SK-N-SH treated with all-trans-retinoic acid at 6 μM for 48 hours (cell line): ENCODE measurements at regions not wholly inside any gene's neighbourhood (a gene's known extent, or its start where the extent isn't known, plus 50 kb on each side); places are given as distances from the start of the nearest gene placed in this dataset.

ENCODE experiments used
- ATAC-seq: fragments of 200-7000 bp; cut with Tn5 transposase; 3 replicates; pipeline ENCODE4 v1.9.1; 2020; ENCODE audit warnings: mild to moderate bottlenecking, moderate library complexity
- ARNTL ChIP-seq: fragments of 450-650 bp; formaldehyde crosslinking; IDR thresholded peaks from 2 replicates; pipeline ENCODE4 v1.5.0; 2020; ENCODE audit warnings: low read depth, mild to moderate bottlenecking, moderate library complexity, borderline replicate concordance
- BACH2 ChIP-seq: fragments of 250-450 bp; sonication (Bioruptor Pico); IDR thresholded peaks from 2 replicates; pipeline ENCODE4 v1.9.0; 2021; ENCODE audit warnings: mild to moderate bottlenecking, borderline replicate concordance
- CSRNP3 ChIP-seq: fragments of 250-450 bp; sonication (Bioruptor Pico); IDR thresholded peaks from 2 replicates; pipeline ENCODE4 v1.5.1; 2021; ENCODE audit warnings: mild to moderate bottlenecking, moderate library complexity
- ESRRG ChIP-seq: fragments of 250-450 bp; sonication (Bioruptor Pico); IDR thresholded peaks from 2 replicates; pipeline ENCODE4 v1.6.1; 2021; ENCODE audit warnings: mild to moderate bottlenecking
- GLIS3 ChIP-seq: fragments of 250-450 bp; sonication (Bioruptor Pico); IDR thresholded peaks from 2 replicates; pipeline ENCODE4 v1.5.0; 2020; ENCODE audit warnings: mild to moderate bottlenecking, moderate library complexity
- ISL1 ChIP-seq: fragments of 250-450 bp; sonication (Bioruptor Pico); IDR thresholded peaks from 2 replicates; pipeline ENCODE4 v2.1.2; 2022; ENCODE audit warnings: mild to moderate bottlenecking, moderate library complexity
- OSR1 ChIP-seq: fragments of 250-450 bp; sonication (Bioruptor Pico); IDR thresholded peaks from 2 replicates; pipeline ENCODE4 v1.8.0; 2022; ENCODE audit warnings: moderate library complexity, mild to moderate bottlenecking, inconsistent platforms
- PATZ1 ChIP-seq: fragments of 250-450 bp; sonication (Bioruptor Pico); IDR thresholded peaks from 2 replicates; pipeline ENCODE4 v1.8.0; 2020; ENCODE audit warnings: mild to moderate bottlenecking, moderate library complexity, borderline replicate concordance
- POU6F1 ChIP-seq: fragments of 250-450 bp; sonication (Bioruptor Pico); IDR thresholded peaks from 2 replicates; pipeline ENCODE4 v1.8.0; 2021; ENCODE audit warnings: low read depth, mild to moderate bottlenecking, moderate library complexity, borderline replicate concordance
- PPARA ChIP-seq: fragments of 250-450 bp; sonication (Bioruptor Pico); IDR thresholded peaks from 2 replicates; pipeline ENCODE4 v1.5.0; 2020; ENCODE audit warnings: mild to moderate bottlenecking, borderline replicate concordance
- RARB ChIP-seq: fragments of 250-450 bp; sonication (Bioruptor Pico); IDR thresholded peaks from 2 replicates; pipeline ENCODE4 v1.8.0; 2021; ENCODE audit warnings: mild to moderate bottlenecking, moderate library complexity
- SNAI2 ChIP-seq: fragments of 250-450 bp; sonication (Bioruptor Pico); IDR thresholded peaks from 2 replicates; pipeline ENCODE4 v1.5.0; 2020; ENCODE audit warnings: mild to moderate bottlenecking, moderate library complexity
- TCF4 ChIP-seq: fragments of 250-450 bp; sonication (Bioruptor Pico); IDR thresholded peaks from 2 replicates; pipeline ENCODE4 v1.8.0; 2021; ENCODE audit warnings: mild to moderate bottlenecking, moderate library complexity, borderline replicate concordance
- TOX ChIP-seq: fragments of 250-450 bp; sonication (Bioruptor Pico); IDR thresholded peaks from 2 replicates; pipeline ENCODE4 v1.8.0; 2021; ENCODE audit warnings: mild to moderate bottlenecking, moderate library complexity, borderline replicate concordance
- TSHZ2 ChIP-seq: fragments of 250-450 bp; sonication (Bioruptor Pico); IDR thresholded peaks from 2 replicates; pipeline ENCODE4 v1.5.0; 2020; ENCODE audit warnings: mild to moderate bottlenecking, moderate library complexity
- ZC3H10 ChIP-seq: fragments of 250-450 bp; sonication (Bioruptor Pico); IDR thresholded peaks from 2 replicates; pipeline ENCODE4 v1.5.1; 2021; ENCODE audit warnings: mild to moderate bottlenecking, moderate library complexity
- ZFP3 ChIP-seq: fragments of 250-450 bp; sonication (Bioruptor Pico); IDR thresholded peaks from 2 replicates; pipeline ENCODE4 v1.5.0; 2020; ENCODE audit warnings: mild to moderate bottlenecking, moderate library complexity
- ZNF565 ChIP-seq: fragments of 450-650 bp; formaldehyde crosslinking; conservative IDR thresholded peaks from 2 replicates; pipeline ENCODE4 v1.5.0; 2020; ENCODE audit warnings: low read depth, mild to moderate bottlenecking, moderate library complexity
- ZNF70 ChIP-seq: fragments of 450-650 bp; formaldehyde crosslinking; IDR thresholded peaks from 2 replicates; pipeline ENCODE4 v1.5.0; 2020; ENCODE audit warnings: mild to moderate bottlenecking, moderate library complexity
- ZNF8 ChIP-seq: fragments of 450-650 bp; formaldehyde crosslinking; IDR thresholded peaks from 2 replicates; pipeline ENCODE4 v1.5.0; 2020; ENCODE audit warnings: mild to moderate bottlenecking, moderate library complexity

- TF ChIP-seq OSR1 (CRISPR knock-in tag) (no peak), ISL1 (CRISPR knock-in tag) (no peak), TCF4 (CRISPR knock-in tag) (no peak)
- peak; percentile 67 for ATAC-seq
Observed at GRCh38 chr12:88310069-88310468, 168.0 kb downstream of the TMTC3 start.

- TF ChIP-seq ZNF565 (CRISPR knock-in tag): no peak
- no peak for TF ChIP-seq ZNF8 (CRISPR knock-in tag)
- no peak for TF ChIP-seq ZNF70 (CRISPR knock-in tag)
- TF ChIP-seq CSRNP3 (CRISPR knock-in tag): no peak
- TF ChIP-seq ZFP3 (CRISPR knock-in tag): no peak
- no peak for TF ChIP-seq BACH2 (CRISPR knock-in tag)
- TF ChIP-seq PATZ1: no peak
- TF ChIP-seq GLIS3 (CRISPR knock-in tag): no peak
- no peak for TF ChIP-seq ARNTL (CRISPR knock-in tag)
- ATAC-seq: no peak; the same call in 2 of the 3 replicates
Observed at GRCh38 chr12:88310666-88311065, 168.6 kb downstream of the TMTC3 start.

- ATAC-seq: no peak
- TF ChIP-seq ZC3H10 (CRISPR knock-in tag) (no peak), ZNF8 (CRISPR knock-in tag) (no peak), PPARA (no peak), ARNTL (CRISPR knock-in tag) (no peak), ESRRG (CRISPR knock-in tag) (no peak), TCF4 (CRISPR knock-in tag) (no peak), TSHZ2 (CRISPR knock-in tag) (no peak), BACH2 (CRISPR knock-in tag) (no peak), ZNF70 (CRISPR knock-in tag) (no peak), SNAI2 (CRISPR knock-in tag) (no peak), TOX (CRISPR knock-in tag) (no peak), PATZ1 (no peak), RARB (CRISPR knock-in tag) (no peak), GLIS3 (CRISPR knock-in tag) (no peak), POU6F1 (CRISPR knock-in tag) (no peak), ISL1 (CRISPR knock-in tag) (no peak), CSRNP3 (CRISPR knock-in tag) (no peak), ZNF565 (CRISPR knock-in tag) (no peak)
Observed at GRCh38 chr12:88313554-88313953, 171.4 kb downstream of the TMTC3 start.
